ENCODE measurements at regions not wholly inside any gene's neighbourhood (a gene's known extent, or its start where the extent isn't known, plus 50 kb on each side); places are given as distances from the start of the nearest gene placed in this dataset.

DNA sequence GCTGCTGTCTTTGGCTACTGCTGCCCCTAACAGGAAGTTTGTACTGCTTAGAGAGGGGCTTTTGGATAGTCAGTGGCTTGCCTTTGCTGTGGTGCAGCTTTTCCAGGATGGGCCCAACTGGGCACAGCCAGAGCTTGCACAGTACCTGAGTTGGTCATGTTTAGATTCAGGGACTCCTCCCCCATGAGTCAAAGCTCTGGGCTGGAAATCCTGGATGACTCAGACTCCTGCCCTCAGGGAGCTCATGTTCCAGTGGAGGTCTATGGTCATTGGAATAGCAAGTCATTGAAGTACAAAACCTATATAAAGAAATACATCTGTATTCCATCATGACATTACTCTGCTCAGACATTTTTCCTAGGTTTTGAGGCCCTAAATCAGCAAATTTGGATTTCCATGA is 66.7 kb upstream of the PJA1 start:
- H3K27ac ChIP-seq (ENCODE audit: insufficient read depth in 1 of 2, low read depth in 1 of 2, low read length in 2 of 2, poor library complexity in 1 of 2, severe bottlenecking in 2 of 2): no peak overlapping the region
- POLR2A ChIA-PET: no interaction called here
- no peaks in the 10 kb centered on the region for H3K9me3 ChIP-seq (ENCODE audit: control extremely low read depth in 1 of 5, control insufficient read depth in 4 of 5, insufficient read depth in 2 of 5, low read depth in 1 of 5, low read length in 4 of 5)
- H3K4me3 ChIP-seq (ENCODE audit: control insufficient read depth in 1 of 7, extremely low read depth in 1 of 7, insufficient read depth in 4 of 7, low read depth in 2 of 7, low read length in 6 of 7): no peak overlapping the region
- H3K27me3 ChIP-seq (replicated peaks in 2 of 5; ENCODE audit: control insufficient read depth in 4 of 5, insufficient read depth in 5 of 5, low read length in 4 of 5): peaks cover 0 to 14% (median 3%) of the 10 kb centered on the region in 5 experiments
- H3K36me3 ChIP-seq (ENCODE audit: control insufficient read depth in 4 of 4, insufficient read depth in 4 of 4, low read length in 3 of 4): no peaks in the 10 kb centered on the region
- CTCF ChIA-PET: no interaction called here
- H3K4me1 ChIP-seq (ENCODE audit: control extremely low read depth in 1 of 4, control insufficient read depth in 4 of 4, insufficient read depth in 4 of 4, low read length in 3 of 4): no peaks in the 10 kb centered on the region
- no peak for DNase-seq

DNA sequence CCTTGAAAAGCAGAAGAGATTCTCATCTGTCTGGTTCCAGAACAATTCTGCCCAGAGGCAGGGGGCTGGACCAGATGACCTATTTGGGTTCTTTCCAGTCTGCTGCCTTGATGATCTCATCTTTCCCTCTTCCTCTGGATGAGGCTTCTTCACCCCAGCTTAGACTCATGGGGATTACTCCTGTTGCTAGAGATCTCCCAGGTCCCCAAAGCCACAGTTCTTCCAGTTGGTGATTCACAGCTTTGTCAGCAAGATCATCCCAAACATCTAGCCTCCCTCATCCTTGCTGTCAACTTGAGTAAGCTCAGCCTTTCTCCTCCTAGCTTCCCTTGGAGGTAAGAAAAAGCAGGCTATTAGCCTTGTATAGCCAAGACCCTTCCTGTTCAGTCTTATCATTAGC is 64.2 kb upstream of the PJA1 start:
- H3K36me3 ChIP-seq (ENCODE audit: control insufficient read depth in 4 of 4, insufficient read depth in 4 of 4, low read length in 3 of 4): no peaks in the 10 kb centered on the region
- ChIA-PET CTCF (no interaction called here), POLR2A (no interaction called here)
- no peaks in the 10 kb centered on the region for H3K4me1 ChIP-seq (ENCODE audit: control extremely low read depth in 1 of 4, control insufficient read depth in 4 of 4, insufficient read depth in 4 of 4, low read length in 3 of 4)
- H3K27me3 ChIP-seq (replicated peaks in 2 of 5; ENCODE audit: control insufficient read depth in 4 of 5, insufficient read depth in 5 of 5, low read length in 4 of 5): peaks cover 0 to 8% (median 3%) of the 10 kb centered on the region in 5 experiments
- no peaks in the 10 kb centered on the region for H3K9me3 ChIP-seq (ENCODE audit: control extremely low read depth in 1 of 5, control insufficient read depth in 4 of 5, insufficient read depth in 2 of 5, low read depth in 1 of 5, low read length in 4 of 5)
- H3K4me3 ChIP-seq (ENCODE audit: control insufficient read depth in 1 of 7, extremely low read depth in 1 of 7, insufficient read depth in 4 of 7, low read depth in 2 of 7, low read length in 6 of 7): no peak overlapping the region
- no peak for DNase-seq
- H3K27ac ChIP-seq (ENCODE audit: insufficient read depth in 1 of 2, low read depth in 1 of 2, low read length in 2 of 2, poor library complexity in 1 of 2, severe bottlenecking in 2 of 2): no peak overlapping the region

GRCh38 chrX:69228732-69229131 is 63.5 kb upstream of the PJA1 start:
- H3K4me1 ChIP-seq (ENCODE audit: control extremely low read depth in 1 of 4, control insufficient read depth in 4 of 4, insufficient read depth in 4 of 4, low read length in 3 of 4): no peaks in the 10 kb centered on the region
- no peaks in the 10 kb centered on the region for H3K36me3 ChIP-seq (ENCODE audit: control insufficient read depth in 4 of 4, insufficient read depth in 4 of 4, low read length in 3 of 4)
- no peak overlapping the region for H3K27ac ChIP-seq (ENCODE audit: insufficient read depth in 1 of 2, low read depth in 1 of 2, low read length in 2 of 2, poor library complexity in 1 of 2, severe bottlenecking in 2 of 2)
- no peak for DNase-seq
- CTCF ChIA-PET: no interaction called here
- H3K4me3 ChIP-seq (ENCODE audit: control insufficient read depth in 1 of 7, extremely low read depth in 1 of 7, insufficient read depth in 4 of 7, low read depth in 2 of 7, low read length in 6 of 7): no peak overlapping the region
- WGBS (ENCODE audit: insufficient coverage): 89% methylated on average over 4 of the region's 4 CpGs
- no peaks in the 10 kb centered on the region for H3K9me3 ChIP-seq (ENCODE audit: control extremely low read depth in 1 of 5, control insufficient read depth in 4 of 5, insufficient read depth in 2 of 5, low read depth in 1 of 5, low read length in 4 of 5)
- peaks cover 0 to 8% (median 3%) of the 10 kb centered on the region in 5 experiments for H3K27me3 ChIP-seq (replicated peaks in 2 of 5; ENCODE audit: control insufficient read depth in 4 of 5, insufficient read depth in 5 of 5, low read length in 4 of 5)
- POLR2A ChIA-PET: no interaction called here

DNA sequence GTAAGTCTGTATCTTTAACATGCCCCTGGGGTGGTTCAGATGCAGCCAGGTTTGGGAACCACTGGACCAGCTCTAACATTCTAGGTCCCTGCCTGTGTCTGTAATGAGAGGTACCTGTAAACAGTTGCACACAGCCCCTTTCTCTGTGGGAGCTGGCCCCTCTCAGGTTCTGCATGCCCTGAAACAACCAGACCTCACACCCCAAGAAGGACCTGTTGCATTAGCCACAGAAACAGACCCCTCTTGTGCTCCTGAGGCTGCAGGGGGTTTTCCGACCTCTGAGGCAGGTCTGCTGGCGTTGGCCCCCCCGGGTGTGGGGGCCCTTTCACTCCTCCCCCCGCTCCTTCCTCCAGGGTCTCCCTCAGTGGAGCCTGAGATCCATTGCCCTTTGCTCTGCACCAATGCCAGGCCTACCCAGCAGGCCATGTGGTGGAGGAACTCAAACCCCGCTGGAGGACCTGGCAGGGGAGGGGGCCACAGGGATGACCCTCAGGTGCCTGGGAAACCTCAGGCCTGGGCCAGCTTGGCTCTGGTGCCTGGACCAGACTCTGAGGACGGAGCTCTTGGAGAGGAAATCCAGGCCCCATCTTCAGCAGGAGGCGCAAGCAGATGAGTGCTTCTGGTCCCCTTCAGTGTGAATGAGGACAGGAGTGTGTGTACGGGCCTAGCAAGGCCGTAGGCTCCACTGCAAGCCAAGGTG is 61.4 kb upstream of the PJA1 start:
- CTCF ChIA-PET: interaction anchor here (1.3 kb wide), 1 partner anchor 399 kb away, joined by 4 read pairs; no protein-coding TSS in a partner anchor
- Histone ChIP-seq H3K27me3 (replicated peaks in 2 of 5; ENCODE audit: control insufficient read depth in 4 of 5, insufficient read depth in 5 of 5, low read length in 4 of 5) (peaks cover 0 to 11% (median 3%) of the 10 kb centered on the region in 5 experiments), H3K36me3 (ENCODE audit: control insufficient read depth in 4 of 4, insufficient read depth in 4 of 4, low read length in 3 of 4) (no peaks in the 10 kb centered on the region), H3K4me1 (ENCODE audit: control extremely low read depth in 1 of 4, control insufficient read depth in 4 of 4, insufficient read depth in 4 of 4, low read length in 3 of 4) (peaks cover 0 to 12% (median 6%) of the 10 kb centered on the region in 4 experiments), H3K27ac (ENCODE audit: insufficient read depth in 1 of 2, low read depth in 1 of 2, low read length in 2 of 2, poor library complexity in 1 of 2, severe bottlenecking in 2 of 2) (no peak overlapping the region), H3K4me3 (ENCODE audit: control insufficient read depth in 1 of 7, extremely low read depth in 1 of 7, insufficient read depth in 4 of 7, low read depth in 2 of 7, low read length in 6 of 7) (no peak overlapping the region), H3K9me3 (ENCODE audit: control extremely low read depth in 1 of 5, control insufficient read depth in 4 of 5, insufficient read depth in 2 of 5, low read depth in 1 of 5, low read length in 4 of 5) (no peaks in the 10 kb centered on the region)
- POLR2A ChIA-PET: no interaction called here
- 74% methylated on average over 8 of the region's 9 CpGs for WGBS (ENCODE audit: insufficient coverage)
- no peak for DNase-seq

DNA sequence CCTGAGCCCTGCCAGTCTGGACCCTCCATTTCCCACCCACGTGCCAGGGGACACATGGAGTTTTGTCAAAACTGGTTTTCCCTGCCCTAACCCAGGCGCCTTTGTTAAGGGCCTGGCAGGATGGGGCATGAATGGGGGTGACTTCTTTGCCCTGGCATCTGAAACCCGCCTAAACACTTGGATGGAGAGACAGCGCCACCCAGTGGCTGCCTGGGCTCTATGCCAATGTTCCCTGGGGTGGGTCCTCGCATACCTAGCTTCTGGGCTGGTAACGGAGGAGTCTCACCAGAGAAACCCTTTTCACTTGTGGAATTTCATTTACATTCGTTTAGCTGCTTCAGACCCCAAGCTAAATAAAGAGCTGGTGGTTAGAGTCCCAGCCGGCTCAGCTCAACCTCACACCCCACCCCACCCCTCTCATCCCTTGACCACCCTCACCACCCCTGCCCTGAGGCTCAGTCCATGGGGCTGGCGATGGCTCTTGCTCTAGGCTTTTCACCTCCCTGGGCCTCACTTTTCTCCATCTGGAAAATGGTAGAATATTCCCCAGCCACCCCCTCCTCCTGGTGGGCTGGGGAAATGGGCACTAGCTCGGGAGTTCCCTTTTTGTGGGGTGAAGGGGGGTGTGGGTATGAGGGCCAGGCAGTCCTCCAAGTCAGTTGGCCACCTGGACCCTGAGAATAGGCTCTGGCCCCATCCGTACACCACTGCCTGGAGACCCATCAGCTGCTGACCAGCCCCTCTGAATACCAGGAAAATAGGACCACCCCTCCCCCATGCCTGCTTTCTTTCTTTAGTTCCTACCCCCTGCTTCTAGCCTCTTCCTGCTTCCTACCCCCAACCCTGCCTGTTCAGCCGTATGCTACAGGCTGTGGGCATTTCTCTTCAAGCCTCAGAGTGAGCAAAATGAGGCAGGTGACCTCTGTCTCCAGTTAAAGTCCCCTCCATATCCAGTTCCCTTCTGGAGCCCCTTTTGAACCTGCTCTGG is 57.1 kb upstream of the PJA1 start:
- POLR2A ChIA-PET: interaction anchor here (0.7 kb wide), 1 partner anchor 394 kb away, joined by 3 read pairs; the partner anchor contains the start of gene EFNB1
- 19% methylated on average over 10 of the region's 12 CpGs for WGBS (ENCODE audit: insufficient coverage)
- Histone ChIP-seq H3K4me1 (ENCODE audit: control extremely low read depth in 1 of 4, control insufficient read depth in 4 of 4, insufficient read depth in 4 of 4, low read length in 3 of 4) (peaks cover 0 to 13% (median 6%) of the 10 kb centered on the region in 4 experiments), H3K27me3 (replicated peaks in 2 of 5; ENCODE audit: control insufficient read depth in 4 of 5, insufficient read depth in 5 of 5, low read length in 4 of 5) (peaks cover 0 to 17% (median 0%) of the 10 kb centered on the region in 5 experiments), H3K27ac (ENCODE audit: insufficient read depth in 1 of 2, low read depth in 1 of 2, low read length in 2 of 2, poor library complexity in 1 of 2, severe bottlenecking in 2 of 2) (no peak overlapping the region), H3K9me3 (ENCODE audit: control extremely low read depth in 1 of 5, control insufficient read depth in 4 of 5, insufficient read depth in 2 of 5, low read depth in 1 of 5, low read length in 4 of 5) (no peaks in the 10 kb centered on the region), H3K4me3 (ENCODE audit: control insufficient read depth in 1 of 7, extremely low read depth in 1 of 7, insufficient read depth in 4 of 7, low read depth in 2 of 7, low read length in 6 of 7) (no peak overlapping the region), H3K36me3 (ENCODE audit: control insufficient read depth in 4 of 4, insufficient read depth in 4 of 4, low read length in 3 of 4) (no peaks in the 10 kb centered on the region)
- peak; percentile 69 to 86 (median 80) for DNase-seq
- CTCF ChIA-PET: interaction anchor here (0.7 to 5.4 kb wide), 13 partner anchors 8 to 489 kb away, joined by 3 to 48 read pairs (median 3); partner anchors contain the start of gene EFNB1

DNA sequence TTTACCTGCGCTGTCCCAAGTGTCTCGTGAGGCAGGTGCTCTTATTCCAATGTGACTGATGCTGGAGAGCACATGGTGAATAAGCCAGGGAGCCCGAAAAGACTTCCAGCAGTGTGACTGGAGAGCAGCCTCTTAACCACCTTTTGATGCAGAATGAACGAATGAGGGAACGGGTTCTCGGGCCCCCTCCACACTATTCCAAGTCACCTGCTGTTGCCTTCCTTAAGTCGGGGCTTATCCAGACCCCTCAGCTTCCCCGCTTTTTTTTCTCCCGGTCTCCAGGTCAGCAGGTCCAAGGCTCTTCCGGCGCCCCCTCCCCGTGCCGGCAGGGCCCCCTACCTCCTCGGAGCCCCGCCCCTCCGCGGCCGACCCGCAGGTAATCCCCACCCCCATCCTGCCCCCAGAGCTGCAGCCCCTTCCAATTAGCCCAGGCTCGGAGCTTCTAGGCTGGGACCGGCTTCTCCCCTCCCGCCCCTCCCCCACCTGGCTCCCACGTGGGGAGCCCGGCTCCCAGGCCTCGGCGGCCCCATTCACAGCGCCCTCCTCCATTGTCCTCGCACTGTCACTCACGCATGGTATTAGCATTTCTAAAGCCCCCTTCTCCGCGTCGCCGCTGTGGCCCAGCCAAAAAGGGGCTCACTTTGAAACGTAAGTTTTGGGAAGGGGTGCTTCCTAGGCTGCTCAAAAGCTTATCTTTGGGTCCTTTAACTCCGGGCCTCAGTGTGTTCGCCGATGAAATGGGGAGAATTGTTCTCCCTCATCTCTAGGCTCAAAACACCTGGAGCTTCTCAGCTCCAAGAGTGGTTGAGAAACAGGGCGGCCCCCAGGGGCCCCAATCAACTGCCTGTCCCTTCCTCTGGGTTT is 56.2 kb upstream of the PJA1 start:
- CTCF ChIA-PET: interaction anchor here (0.7 to 5.4 kb wide), 9 partner anchors 9 to 408 kb away, joined by 3 to 48 read pairs (median 4); partner anchors contain the start of gene EFNB1
- Histone ChIP-seq H3K36me3 (ENCODE audit: control insufficient read depth in 4 of 4, insufficient read depth in 4 of 4, low read length in 3 of 4) (no peaks in the 10 kb centered on the region), H3K4me3 (ENCODE audit: control insufficient read depth in 1 of 7, extremely low read depth in 1 of 7, insufficient read depth in 4 of 7, low read depth in 2 of 7, low read length in 6 of 7) (no peak overlapping the region), H3K4me1 (ENCODE audit: control extremely low read depth in 1 of 4, control insufficient read depth in 4 of 4, insufficient read depth in 4 of 4, low read length in 3 of 4) (peaks cover 0 to 13% (median 6%) of the 10 kb centered on the region in 4 experiments), H3K27me3 (replicated peaks in 2 of 5; ENCODE audit: control insufficient read depth in 4 of 5, insufficient read depth in 5 of 5, low read length in 4 of 5) (peaks cover 0 to 26% (median 0%) of the 10 kb centered on the region in 5 experiments), H3K27ac (ENCODE audit: insufficient read depth in 1 of 2, low read depth in 1 of 2, low read length in 2 of 2, poor library complexity in 1 of 2, severe bottlenecking in 2 of 2) (no peak overlapping the region), H3K9me3 (ENCODE audit: control extremely low read depth in 1 of 5, control insufficient read depth in 4 of 5, insufficient read depth in 2 of 5, low read depth in 1 of 5, low read length in 4 of 5) (no peaks in the 10 kb centered on the region)
- no peak for DNase-seq
- POLR2A ChIA-PET: interaction anchor here (0.7 kb wide), 1 partner anchor 393 kb away, joined by 3 read pairs; the partner anchor contains the start of gene EFNB1
- WGBS (ENCODE audit: insufficient coverage): 43% methylated on average over 23 of the region's 38 CpGs
